Gastroesophageal sphincter (tissue), 4 donors: ENCODE measurements at regions not wholly inside any gene's neighbourhood (a gene's known extent, or its start where the extent isn't known, plus 50 kb on each side); places are given as distances from the start of the nearest gene placed in this dataset.
"Not testable (repeated sequence)": the region's sequence is repeated elsewhere in the genome, so short reads cannot be mapped to it uniquely, and the experiment has no call there.

Experiments
- ATAC-seq: fragments of 150-250 bp; one replicate; pipeline ENCODE4 v1.9.1; 2016; ENCODE audit warnings: mild to moderate bottlenecking, moderate library complexity
- H3K27ac ChIP-seq, 4 donors: fragments of 200-600 bp; sonication (generic) in 3 of 4; 1 replicate in 3 of 4; 2 replicates in 1 of 4; pipeline ENCODE4 v1.5.1; 2016 to 2019
- H3K27me3 ChIP-seq: fragments of 200-600 bp; sonication (generic); one replicate; pipeline ENCODE4 v1.5.1; 2019
- H3K36me3 ChIP-seq, 2 donors: fragments of 200-600 bp; sonication (generic); one replicate each; pipeline ENCODE4 v1.5.1; 2019; ENCODE audit warnings: control low read depth in 1 of 2
- H3K4me1 ChIP-seq, 3 donors: fragments of 200-600 bp; sonication (generic); 1 replicate in 2 of 3; 2 replicates in 1 of 3; pipeline ENCODE4 v1.5.1; 2016 to 2019; ENCODE audit warnings: control low read depth in 2 of 3
- H3K4me3 ChIP-seq, 2 donors: fragments of 200-600 bp; sonication (generic); one replicate each; pipeline ENCODE4 v1.5.1; 2019; ENCODE audit warnings: mild to moderate bottlenecking in 1 of 2, moderate library complexity in 1 of 2
- H3K9me3 ChIP-seq, 3 donors: fragments of 200-600 bp; sonication (generic); one replicate each; pipeline ENCODE4 v1.5.1; 2017 to 2019; ENCODE audit warnings: control low read depth in 2 of 3
- EP300 ChIP-seq: sonication (generic); formaldehyde crosslinking; IDR thresholded peaks from one replicate; pipeline ENCODE4 v1.6.1; 2017; ENCODE audit warnings: antibody characterized with exemption, mild to moderate bottlenecking
- POLR2A ChIP-seq, 2 donors: fragments of 450-650 bp; IDR thresholded peaks; one replicate each; pipeline ENCODE4 v1.6.1; 2017; ENCODE audit warnings: antibody characterized with exemption in 2 of 2, mild to moderate bottlenecking in 2 of 2, moderate library complexity in 1 of 2
- POLR2AphosphoS5 ChIP-seq: sonication (generic); formaldehyde crosslinking; IDR thresholded peaks from one replicate; pipeline ENCODE4 v1.6.1; 2017; ENCODE audit warnings: antibody characterized with exemption
- WGBS, 2 donors: methylation state at CpG; one replicate each; pipeline ENCODE4 v1.1.5; 2018; ENCODE audit warnings: low coverage in 1 of 2; 5-methylcytosine and 5-hydroxymethylcytosine counted together
- TF ChIP-seq, protein P1 (sequence below), 4 experiments: fragments of 200-600 bp in 2 of 4; fragments of 450-650 bp in 2 of 4; sonication (generic) in 1 of 4; IDR thresholded peaks; one replicate each; pipeline ENCODE4 v1.5.1; 2017 to 2019; ENCODE audit warnings: antibody characterized with exemption in 4 of 4, mild to moderate bottlenecking in 2 of 4, moderate library complexity in 2 of 4

DNA sequence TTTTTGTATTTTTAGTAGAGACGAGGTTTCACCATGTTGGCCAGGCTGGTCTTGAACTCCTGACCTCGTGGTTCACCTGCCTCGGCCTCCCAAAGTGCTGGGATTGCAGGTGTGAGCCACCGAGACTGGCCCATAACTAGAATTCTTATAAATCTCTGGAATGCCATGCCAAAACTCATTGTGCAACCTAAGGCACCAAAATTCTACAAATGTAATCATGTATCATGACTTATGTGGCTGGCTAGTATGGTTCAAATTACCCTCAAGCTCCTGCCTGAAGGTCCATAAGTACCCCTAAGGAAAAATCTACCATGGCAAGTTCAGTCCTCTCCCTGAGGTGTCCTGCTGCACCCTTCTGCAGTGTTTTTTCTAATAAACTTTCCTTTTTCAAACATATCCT lies 63.8 kb upstream of the CSF1 start:
- 90 to 100% methylated on average over 2 of the region's 4 CpGs for WGBS, 2 donors
- no peaks in the 10 kb centered on the region for H3K36me3 ChIP-seq

DNA sequence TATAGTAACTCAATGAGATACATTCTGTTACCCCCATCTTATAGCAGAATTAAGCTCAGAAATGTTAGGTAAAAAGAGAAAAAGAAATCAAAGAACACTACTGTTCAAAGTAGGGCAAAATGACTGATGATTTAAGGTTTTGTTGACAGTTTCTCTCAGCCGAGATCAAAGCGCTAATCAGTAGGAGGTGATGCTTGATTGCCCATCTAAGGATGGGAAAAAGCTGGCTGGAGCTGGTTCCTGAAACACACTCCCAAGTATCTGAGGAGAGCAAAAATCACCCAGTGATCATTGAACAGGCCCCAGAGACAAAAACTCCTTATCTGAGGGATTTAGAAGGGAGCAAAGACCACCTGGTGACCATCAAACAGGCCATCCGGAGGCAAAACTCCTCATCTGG lies 64.5 kb upstream of the CSF1 start:
- TF ChIP-seq, protein P1, sequence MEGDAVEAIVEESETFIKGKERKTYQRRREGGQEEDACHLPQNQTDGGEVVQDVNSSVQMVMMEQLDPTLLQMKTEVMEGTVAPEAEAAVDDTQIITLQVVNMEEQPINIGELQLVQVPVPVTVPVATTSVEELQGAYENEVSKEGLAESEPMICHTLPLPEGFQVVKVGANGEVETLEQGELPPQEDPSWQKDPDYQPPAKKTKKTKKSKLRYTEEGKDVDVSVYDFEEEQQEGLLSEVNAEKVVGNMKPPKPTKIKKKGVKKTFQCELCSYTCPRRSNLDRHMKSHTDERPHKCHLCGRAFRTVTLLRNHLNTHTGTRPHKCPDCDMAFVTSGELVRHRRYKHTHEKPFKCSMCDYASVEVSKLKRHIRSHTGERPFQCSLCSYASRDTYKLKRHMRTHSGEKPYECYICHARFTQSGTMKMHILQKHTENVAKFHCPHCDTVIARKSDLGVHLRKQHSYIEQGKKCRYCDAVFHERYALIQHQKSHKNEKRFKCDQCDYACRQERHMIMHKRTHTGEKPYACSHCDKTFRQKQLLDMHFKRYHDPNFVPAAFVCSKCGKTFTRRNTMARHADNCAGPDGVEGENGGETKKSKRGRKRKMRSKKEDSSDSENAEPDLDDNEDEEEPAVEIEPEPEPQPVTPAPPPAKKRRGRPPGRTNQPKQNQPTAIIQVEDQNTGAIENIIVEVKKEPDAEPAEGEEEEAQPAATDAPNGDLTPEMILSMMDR (IDR thresholded peaks at IDR 0.05) = no peak
- TF ChIP-seq EP300 = no peak
- no peak for TF ChIP-seq POLR2AphosphoS5
- TF ChIP-seq POLR2A (IDR thresholded peaks at IDR 0.05) = no peak
- H3K27ac ChIP-seq = no peak overlapping the region
- H3K4me3 ChIP-seq = no peak overlapping the region
- 89 to 90% methylated on average over 3 of the region's 3 CpGs for WGBS, 2 donors
- H3K4me1 ChIP-seq = no peaks in the 10 kb centered on the region
- no peak for ATAC-seq
- H3K27me3 ChIP-seq = no peaks in the 10 kb centered on the region
- no peaks in the 10 kb centered on the region for H3K9me3 ChIP-seq
- H3K36me3 ChIP-seq = no peaks in the 10 kb centered on the region

More for the DNA sequence above, 63.8 kb upstream of the CSF1 start:
- no peak for ATAC-seq
- no peaks in the 10 kb centered on the region for H3K4me1 ChIP-seq
- no peak overlapping the region for H3K4me3 ChIP-seq
- H3K27ac ChIP-seq = no peak overlapping the region
- H3K9me3 ChIP-seq = no peaks in the 10 kb centered on the region
- H3K27me3 ChIP-seq = no peaks in the 10 kb centered on the region
- no peak for TF ChIP-seq POLR2AphosphoS5
- TF ChIP-seq EP300 = no peak
- TF ChIP-seq, protein P1 (IDR thresholded peaks at IDR 0.05) = no peak
- TF ChIP-seq POLR2A (IDR thresholded peaks at IDR 0.05) = no peak

DNA sequence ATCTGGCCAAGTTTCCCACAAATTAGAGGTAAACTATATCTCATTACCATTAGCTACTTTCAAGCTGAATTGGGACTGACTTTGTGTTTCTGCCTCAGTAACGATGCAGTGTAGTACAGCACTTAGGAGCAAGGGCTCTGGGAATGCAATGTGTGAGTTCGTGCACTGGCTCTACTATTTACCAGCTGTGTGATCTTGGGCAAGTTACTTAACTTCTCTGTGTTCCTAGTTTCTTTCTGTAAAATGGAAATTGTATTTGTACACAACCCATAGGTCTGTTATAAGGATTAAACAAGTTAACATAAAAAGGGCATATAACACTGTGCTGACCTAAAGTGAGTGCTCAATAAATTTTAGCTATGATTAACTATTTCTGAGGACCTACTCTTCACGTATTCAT lies 65.0 kb upstream of the CSF1 start:
- H3K4me1 ChIP-seq = no peaks in the 10 kb centered on the region
- H3K27ac ChIP-seq = no peak overlapping the region
- no peaks in the 10 kb centered on the region for H3K36me3 ChIP-seq
- H3K9me3 ChIP-seq = no peaks in the 10 kb centered on the region
- TF ChIP-seq EP300 (no peak), POLR2A (IDR thresholded peaks at IDR 0.05) (no peak)
- WGBS, 2 donors = 84 to 94% methylated on average over 3 of the region's 3 CpGs
- no peak overlapping the region for H3K4me3 ChIP-seq
- no peak for ATAC-seq
- no peaks in the 10 kb centered on the region for H3K27me3 ChIP-seq

DNA sequence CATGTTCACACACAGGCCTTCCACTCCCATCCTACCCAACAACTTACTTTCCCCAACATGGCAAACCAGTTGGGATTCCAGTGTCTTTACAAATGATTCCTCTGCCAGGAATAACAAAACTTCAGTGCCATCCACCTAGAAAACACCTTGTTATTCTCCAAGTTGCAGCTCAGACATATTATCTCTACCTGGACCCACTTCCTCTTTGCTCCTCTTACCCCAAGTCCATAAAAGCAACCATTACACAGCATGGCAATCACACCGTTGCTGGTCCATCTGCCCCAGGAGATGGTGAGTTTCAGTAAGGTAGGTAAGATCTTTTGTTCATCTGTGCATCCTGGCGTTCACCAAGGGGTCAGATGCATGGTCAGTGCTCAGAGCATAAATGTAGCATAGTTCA lies 66.0 kb upstream of the CSF1 start:
- WGBS, 2 donors = 74 to 94% methylated on average over 2 of the region's 2 CpGs
- Histone ChIP-seq H3K36me3 (no peaks in the 10 kb centered on the region), H3K4me3 (no peak overlapping the region), H3K9me3 (no peaks in the 10 kb centered on the region), H3K4me1 (no peaks in the 10 kb centered on the region), H3K27ac (no peak overlapping the region), H3K27me3 (no peaks in the 10 kb centered on the region)
- TF ChIP-seq POLR2A (IDR thresholded peaks at IDR 0.05) = no peak
- TF ChIP-seq, protein P1 (IDR thresholded peaks at IDR 0.05) = no peak
- no peak for TF ChIP-seq EP300
- TF ChIP-seq POLR2AphosphoS5 = no peak
- ATAC-seq = no peak

DNA sequence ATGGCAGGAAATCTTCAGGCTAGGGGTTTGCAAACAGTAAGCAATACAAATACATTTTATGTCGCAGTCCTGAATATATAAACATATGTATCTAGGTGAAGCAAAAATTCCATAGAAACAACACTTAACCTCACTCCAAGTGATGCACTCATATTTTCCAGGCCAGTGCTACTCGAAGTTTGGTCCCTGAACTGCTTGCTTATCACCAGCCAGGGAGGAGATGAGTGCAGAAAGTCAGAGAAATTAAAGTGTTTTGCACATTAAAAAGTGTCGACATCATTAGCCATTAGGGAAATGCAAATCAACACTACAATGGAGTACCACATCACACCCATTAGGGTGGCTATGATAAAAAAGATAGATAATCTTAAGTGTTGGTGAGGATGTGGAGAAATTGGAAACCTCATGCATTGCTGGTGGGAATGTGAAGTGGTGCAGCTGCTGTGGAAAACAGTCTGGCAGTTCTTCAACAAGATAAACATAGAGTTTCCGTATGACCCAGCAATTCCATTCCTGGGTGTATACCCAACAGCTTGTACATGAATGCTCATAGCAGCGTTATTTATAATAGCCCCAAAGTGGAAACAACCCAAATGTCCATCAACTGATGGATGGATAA lies 70.5 kb upstream of the CSF1 start:
- Histone ChIP-seq H3K27me3 (no peaks in the 10 kb centered on the region), H3K36me3 (no peaks in the 10 kb centered on the region), H3K4me1 (no peaks in the 10 kb centered on the region), H3K4me3 (no peak overlapping the region), H3K27ac (no peak overlapping the region), H3K9me3 (no peaks in the 10 kb centered on the region)
- no peak for ATAC-seq
- TF ChIP-seq POLR2A (IDR thresholded peaks at IDR 0.05) (no peak), EP300 (no peak), POLR2AphosphoS5 (no peak)
- TF ChIP-seq, protein P1 (IDR thresholded peaks at IDR 0.05) = no peak
- 60% methylated on average over 4 to 5 of the region's 5 CpGs for WGBS, 2 donors

DNA sequence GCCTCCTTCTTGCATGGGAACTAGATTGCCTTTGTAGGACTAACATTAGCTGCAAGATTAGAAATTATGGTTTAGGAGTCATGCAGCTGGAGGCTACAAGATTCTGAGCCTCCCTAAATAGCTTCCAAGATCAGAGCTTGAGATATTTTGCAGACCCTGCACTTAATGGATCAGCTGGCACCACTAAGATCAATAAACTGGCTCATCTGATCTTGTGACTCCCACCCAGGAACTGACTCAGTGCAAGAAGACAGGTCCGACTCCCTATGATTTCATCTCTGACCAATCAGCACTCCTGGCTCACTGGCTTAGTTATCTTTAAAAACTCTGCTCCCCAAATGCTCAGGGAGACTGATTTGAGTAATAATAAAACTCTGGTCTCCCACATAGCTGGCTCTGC lies 71.4 kb upstream of the CSF1 start:
- not testable (repeated sequence) for H3K36me3 ChIP-seq, H3K27ac ChIP-seq, H3K9me3 ChIP-seq, H3K4me3 ChIP-seq, H3K4me1 ChIP-seq, H3K27me3 ChIP-seq, ATAC-seq
- 40% methylated on average over 1 of the region's 1 CpG; no CpG with 5 or more reads in 1 of the 2 donors for WGBS, 2 donors
